Activated T-cell treated with anti-CD3 and anti-CD28 coated beads, Interleukin-2, amount 50 U/mL, for 24 hours (primary cell): ENCODE measurements at regions not wholly inside any gene's neighbourhood (a gene's known extent, or its start where the extent isn't known, plus 50 kb on each side); places are given as distances from the start of the nearest gene placed in this dataset.

ENCODE experiments used
- DNase-seq: peaks from one replicate; pipeline ENCODE4 v3.0.0-alpha.2; 2020
- H3K27ac Mint-ChIP-seq: 2 replicates; pipeline ENCODE4 v1.8.0; 2020; ENCODE audit warnings: mild to moderate bottlenecking, mixed read lengths
- H3K27me3 Mint-ChIP-seq: 2 replicates; pipeline ENCODE4 v1.8.0; 2020; ENCODE audit warnings: mixed read lengths
- H3K36me3 Mint-ChIP-seq: 2 replicates; pipeline ENCODE4 v1.8.0; 2020; ENCODE audit warnings: low read depth, mixed read lengths
- H3K4me1 Mint-ChIP-seq: 2 replicates; pipeline ENCODE4 v1.8.0; 2020; ENCODE audit warnings: low read depth, mixed read lengths
- H3K4me3 Mint-ChIP-seq: 2 replicates; pipeline ENCODE4 v1.8.0; 2020; ENCODE audit warnings: mild to moderate bottlenecking, moderate library complexity, mixed read lengths
- H3K9me3 Mint-ChIP-seq: 2 replicates; pipeline ENCODE4 v1.8.0; 2020; ENCODE audit warnings: mixed read lengths

- H3K36me3 Mint-ChIP-seq: peaks cover 47% of the 10 kb centered on the region
- H3K27ac Mint-ChIP-seq: peak overlapping the region; percentile 88
- DNase-seq: no peak
- peaks cover 59% of the 10 kb centered on the region for H3K4me1 Mint-ChIP-seq
- peak overlapping the region; percentile 28 for H3K4me3 Mint-ChIP-seq
- H3K27me3 Mint-ChIP-seq: no peaks in the 10 kb centered on the region
- H3K9me3 Mint-ChIP-seq: peaks cover 6% of the 10 kb centered on the region
Observed at GRCh38 chr2:144201126-144201525, 318.8 kb downstream of the ZEB2 start.

GRCh38 chr2:144198116-144198515, 321.8 kb downstream of the ZEB2 start:
- DNase-seq: no peak
- H3K36me3 Mint-ChIP-seq: peaks cover 34% of the 10 kb centered on the region
- no peaks in the 10 kb centered on the region for H3K27me3 Mint-ChIP-seq
- peaks cover 79% of the 10 kb centered on the region for H3K4me1 Mint-ChIP-seq
- H3K4me3 Mint-ChIP-seq: no peak overlapping the region
- peak overlapping the region; percentile 79 for H3K27ac Mint-ChIP-seq
- H3K9me3 Mint-ChIP-seq: peaks cover 3% of the 10 kb centered on the region

GRCh38 chr2:144194326-144195071, 325.4 kb downstream of the ZEB2 start:
- Mint-ChIP-seq H3K9me3 (peaks cover 3% of the 10 kb centered on the region), H3K27ac (peak overlapping the region; percentile 88), H3K4me1 (peaks cover 58% of the 10 kb centered on the region), H3K4me3 (peak overlapping the region; percentile 33), H3K27me3 (no peaks in the 10 kb centered on the region), H3K36me3 (peaks cover 16% of the 10 kb centered on the region)
- no peak for DNase-seq

GRCh38 chr2:144190908-144191605, 328.9 kb downstream of the ZEB2 start:
- H3K27ac Mint-ChIP-seq: no peak overlapping the region
- H3K4me3 Mint-ChIP-seq: no peak overlapping the region
- H3K36me3 Mint-ChIP-seq: peaks cover 4% of the 10 kb centered on the region
- H3K27me3 Mint-ChIP-seq: no peaks in the 10 kb centered on the region
- DNase-seq: no peak
- H3K4me1 Mint-ChIP-seq: peaks cover 52% of the 10 kb centered on the region
- no peaks in the 10 kb centered on the region for H3K9me3 Mint-ChIP-seq

- Mint-ChIP-seq H3K27ac (peak overlapping the region; percentile 93), H3K27me3 (no peaks in the 10 kb centered on the region), H3K9me3 (no peaks in the 10 kb centered on the region), H3K4me1 (peaks cover 55% of the 10 kb centered on the region), H3K36me3 (peaks cover 20% of the 10 kb centered on the region), H3K4me3 (peak overlapping the region; percentile 49)
- DNase-seq: peak; percentile 75
Observed at GRCh38 chr2:144183727-144184126, 336.2 kb downstream of the ZEB2 start.

- Mint-ChIP-seq H3K27ac (no peak overlapping the region), H3K36me3 (peaks cover 24% of the 10 kb centered on the region), H3K4me1 (peaks cover 39% of the 10 kb centered on the region), H3K4me3 (no peak overlapping the region), H3K27me3 (no peaks in the 10 kb centered on the region), H3K9me3 (peaks cover 7% of the 10 kb centered on the region)
- DNase-seq: no peak
Observed at GRCh38 chr2:144181001-144181400, 338.9 kb downstream of the ZEB2 start.

- Mint-ChIP-seq H3K4me3 (no peak overlapping the region), H3K9me3 (peaks cover 7% of the 10 kb centered on the region), H3K27ac (no peak overlapping the region), H3K36me3 (peaks cover 24% of the 10 kb centered on the region), H3K4me1 (peaks cover 30% of the 10 kb centered on the region), H3K27me3 (no peaks in the 10 kb centered on the region)
- no peak for DNase-seq
Observed at GRCh38 chr2:144180131-144180530, 339.8 kb downstream of the ZEB2 start.

- peaks cover 19% of the 10 kb centered on the region for H3K36me3 Mint-ChIP-seq
- DNase-seq: no peak
Observed at GRCh38 chr2:144170179-144170578, 349.7 kb downstream of the ZEB2 start.

GRCh38 chr2:144166743-144167142, 353.2 kb downstream of the ZEB2 start:
- Mint-ChIP-seq H3K27ac (no peak overlapping the region), H3K9me3 (no peaks in the 10 kb centered on the region), H3K36me3 (peaks cover 1% of the 10 kb centered on the region), H3K4me3 (no peak overlapping the region), H3K4me1 (peaks cover 9% of the 10 kb centered on the region), H3K27me3 (no peaks in the 10 kb centered on the region)
- DNase-seq: no peak

More at GRCh38 chr2:144170179-144170578, 349.7 kb downstream of the ZEB2 start:
- H3K27me3 Mint-ChIP-seq: no peaks in the 10 kb centered on the region
- no peaks in the 10 kb centered on the region for H3K4me1 Mint-ChIP-seq
- no peak overlapping the region for H3K4me3 Mint-ChIP-seq
- no peak overlapping the region for H3K27ac Mint-ChIP-seq
- peaks cover 6% of the 10 kb centered on the region for H3K9me3 Mint-ChIP-seq

GRCh38 chr2:144165599-144166250, 354.2 kb downstream of the ZEB2 start:
- DNase-seq: no peak
- no peaks in the 10 kb centered on the region for H3K27me3 Mint-ChIP-seq
- no peak overlapping the region for H3K4me3 Mint-ChIP-seq
- H3K9me3 Mint-ChIP-seq: no peaks in the 10 kb centered on the region
- H3K27ac Mint-ChIP-seq: no peak overlapping the region
- H3K4me1 Mint-ChIP-seq: peaks cover 11% of the 10 kb centered on the region
- H3K36me3 Mint-ChIP-seq: peaks cover 1% of the 10 kb centered on the region

- peaks cover 1% of the 10 kb centered on the region for H3K36me3 Mint-ChIP-seq
- H3K4me3 Mint-ChIP-seq: no peak overlapping the region
- H3K27ac Mint-ChIP-seq: no peak overlapping the region
- no peaks in the 10 kb centered on the region for H3K9me3 Mint-ChIP-seq
- H3K27me3 Mint-ChIP-seq: no peaks in the 10 kb centered on the region
- no peak for DNase-seq
- peaks cover 11% of the 10 kb centered on the region for H3K4me1 Mint-ChIP-seq
Observed at GRCh38 chr2:144163592-144163991, 356.3 kb downstream of the ZEB2 start.

- H3K4me1 Mint-ChIP-seq: peaks cover 11% of the 10 kb centered on the region
- H3K27ac Mint-ChIP-seq: no peak overlapping the region
- peaks cover 1% of the 10 kb centered on the region for H3K36me3 Mint-ChIP-seq
- H3K27me3 Mint-ChIP-seq: no peaks in the 10 kb centered on the region
- peak; percentile 32 for DNase-seq
- H3K9me3 Mint-ChIP-seq: no peaks in the 10 kb centered on the region
- H3K4me3 Mint-ChIP-seq: no peak overlapping the region
Observed at GRCh38 chr2:144162652-144163051, 357.3 kb downstream of the ZEB2 start.

GRCh38 chr2:144161061-144161460, 358.9 kb downstream of the ZEB2 start:
- no peak for DNase-seq
- Mint-ChIP-seq H3K36me3 (peaks cover 1% of the 10 kb centered on the region), H3K4me1 (peaks cover 11% of the 10 kb centered on the region), H3K9me3 (no peaks in the 10 kb centered on the region), H3K27me3 (no peaks in the 10 kb centered on the region), H3K4me3 (no peak overlapping the region), H3K27ac (no peak overlapping the region)

GRCh38 chr2:144159240-144159639, 360.7 kb downstream of the ZEB2 start:
- Mint-ChIP-seq H3K4me3 (no peak overlapping the region), H3K27ac (no peak overlapping the region), H3K4me1 (peaks cover 11% of the 10 kb centered on the region), H3K9me3 (no peaks in the 10 kb centered on the region), H3K27me3 (no peaks in the 10 kb centered on the region), H3K36me3 (no peaks in the 10 kb centered on the region)
- DNase-seq: no peak

GRCh38 chr2:144158096-144158495, 361.8 kb downstream of the ZEB2 start:
- DNase-seq: no peak
- no peaks in the 10 kb centered on the region for H3K27me3 Mint-ChIP-seq
- H3K4me3 Mint-ChIP-seq: no peak overlapping the region
- H3K36me3 Mint-ChIP-seq: no peaks in the 10 kb centered on the region
- H3K9me3 Mint-ChIP-seq: no peaks in the 10 kb centered on the region
- H3K27ac Mint-ChIP-seq: no peak overlapping the region
- H3K4me1 Mint-ChIP-seq: peaks cover 13% of the 10 kb centered on the region
